HepG2 (cell line): ENCODE measurements at regions not wholly inside any gene's neighbourhood (a gene's known extent, or its start where the extent isn't known, plus 50 kb on each side); places are given as distances from the start of the nearest gene placed in this dataset.
"Not testable (repeated sequence)": the region's sequence is repeated elsewhere in the genome, so short reads cannot be mapped to it uniquely, and the experiment has no call there.

Experiments used
- ATAC-seq: fragments of 200-7000 bp; cut with Tn5 transposase; 3 replicates; pipeline ENCODE4 v1.9.1; 2020; ENCODE audit warnings: mild to moderate bottlenecking, moderate library complexity
- BruUV-seq: library from RNA; stranded (reverse); fragments of 400-500 nt; replicated peaks from 2 replicates; lab custom pipeline; 2021; lab: Mats Ljungman, UMichigan
- CTCF ChIA-PET: fragments of 300-600 bp; formaldehyde crosslinking; extraction: SDS; loops from one replicate; lab custom pipeline; 2021; ENCODE audit warnings: low total read pairs, inconsistent platforms, low intra/inter-chr PET ratio; lab: Yijun Ruan, JAX
- POLR2A ChIA-PET: fragments of 350-600 bp; sonication (Branson Sonifier 250); formaldehyde crosslinking; loops from one replicate; lab custom pipeline; 2020; ENCODE audit warnings: antibody characterized with exemption, inconsistent platforms; lab: Yijun Ruan, JAX
- DNase-seq: peaks from one replicate; pipeline ENCODE4 v3.0.0-alpha.2; 2015; ENCODE audit warnings: low spot score
- FAIRE-seq: peaks from 3 replicates; lab custom pipeline; 2011; peaks lifted over from hg19 to GRCh38; lab: Jason Lieb, UNC
- H2AFZ ChIP-seq: one replicate; pipeline ENCODE4 v1.6.1; 2011; ENCODE audit warnings: low read length, inconsistent platforms
- H3K27ac ChIP-seq: fragments of 300-600 bp; 3 replicates; pipeline ENCODE4 v1.8.0; 2011; ENCODE audit warnings: mixed run types, mild to moderate bottlenecking, mixed read lengths, low read length, inconsistent platforms; ENCODE audit not compliant: insufficient read depth; ENCODE audit errors: extremely low read length
- H3K27me3 ChIP-seq, 2 experiments: fragments of 200-600 bp in 1 of 2; 2 replicates in 1 of 2; 3 replicates in 1 of 2; pipeline versions ENCODE4 v1.6.0 to v1.8.0; 2011; ENCODE audit warnings: low read length in 2 of 2, mild to moderate bottlenecking in 2 of 2, moderate library complexity in 2 of 2, inconsistent platforms in 1 of 2; ENCODE audit not compliant: insufficient read depth in 2 of 2, control insufficient read depth in 1 of 2
- H3K36me3 ChIP-seq, 2 experiments: fragments of 200-600 bp in 1 of 2; replicated peaks in 1 of 2; 2 replicates in 1 of 2; 3 replicates in 1 of 2; pipeline versions ENCODE4 v1.5.1 to v1.8.0; 2011; ENCODE audit warnings: low read length in 2 of 2, inconsistent platforms in 1 of 2; ENCODE audit not compliant: insufficient read depth in 2 of 2, control insufficient read depth in 1 of 2
- H3K4me1 ChIP-seq: 2 replicates; pipeline ENCODE4 v1.5.1; 2012; ENCODE audit warnings: low read length, inconsistent platforms; ENCODE audit not compliant: insufficient read depth
- H3K4me2 ChIP-seq: 2 replicates; pipeline ENCODE4 v1.6.0; 2011; ENCODE audit warnings: low read depth, low read length, inconsistent platforms
- H3K4me3 ChIP-seq, 3 experiments: fragments of 200-600 bp in 1 of 3; sonication (generic), shearing (Covaris generic) in 1 of 3; replicated peaks in 1 of 3; 2 replicates each; pipeline ENCODE4 v1.5.1; 2011 to 2016; ENCODE audit warnings: low read length in 3 of 3, inconsistent platforms in 2 of 3, low read depth in 2 of 3, mild to moderate bottlenecking in 2 of 3, control low read depth in 1 of 3, mixed read lengths in 1 of 3; ENCODE audit not compliant: insufficient read depth in 1 of 3
- H3K79me2 ChIP-seq: one replicate; pipeline ENCODE4 v1.6.1; 2011; ENCODE audit warnings: low read length, inconsistent platforms; ENCODE audit not compliant: insufficient read depth
- H3K9ac ChIP-seq: 2 replicates; pipeline ENCODE4 v1.6.0; 2011; ENCODE audit warnings: mild to moderate bottlenecking, low read depth, low read length, inconsistent platforms; ENCODE audit not compliant: insufficient read depth
- H3K9me3 ChIP-seq: 2 replicates; pipeline ENCODE4 v1.5.1; 2012; ENCODE audit warnings: mild to moderate bottlenecking, low read length
- H4K20me1 ChIP-seq: 2 replicates; pipeline ENCODE4 v1.6.0; 2011; ENCODE audit warnings: inconsistent platforms, mild to moderate bottlenecking, low read length, moderate library complexity; ENCODE audit not compliant: insufficient read depth
- BATF2 ChIP-seq: sonication (generic); formaldehyde crosslinking; IDR thresholded peaks from 2 replicates; pipeline ENCODE4 v1.8.0; 2022; ENCODE audit warnings: mild to moderate bottlenecking, missing genetic modification reagents, moderate library complexity
- GPBP1L1 ChIP-seq: sonication (generic); formaldehyde crosslinking; IDR thresholded peaks from 2 replicates; pipeline ENCODE4 v1.5.0; 2020; ENCODE audit warnings: mild to moderate bottlenecking, missing genetic modification reagents
- MLLT10 ChIP-seq: sonication (generic); formaldehyde crosslinking; IDR thresholded peaks from 2 replicates; pipeline ENCODE4 v1.4.0; 2020; ENCODE audit warnings: missing genetic modification reagents
- MXD4 ChIP-seq: IDR thresholded peaks from 2 replicates; pipeline ENCODE4 v1.6.1; 2016; ENCODE audit warnings: mild to moderate bottlenecking, missing biosample characterization, missing genetic modification reagents
- MZF1 ChIP-seq: sonication (generic); formaldehyde crosslinking; IDR thresholded peaks from 2 replicates; pipeline ENCODE4 v1.8.1; 2023; ENCODE audit warnings: mild to moderate bottlenecking, missing genetic modification reagents, borderline replicate concordance
- NCOA5 ChIP-seq: sonication (generic); formaldehyde crosslinking; IDR thresholded peaks from 2 replicates; pipeline ENCODE4 v1.4.0; 2020; ENCODE audit warnings: missing genetic modification reagents
- PAWR ChIP-seq: sonication (generic); formaldehyde crosslinking; IDR thresholded peaks from 2 replicates; pipeline ENCODE4 v1.4.0; 2020; ENCODE audit warnings: missing genetic modification reagents, mild to moderate bottlenecking, borderline replicate concordance
- PHF21A ChIP-seq: sonication (generic); formaldehyde crosslinking; IDR thresholded peaks from 2 replicates; pipeline ENCODE4 v1.5.0; 2020; ENCODE audit warnings: mild to moderate bottlenecking, missing genetic modification reagents
- RBM22 ChIP-seq: fragments of 200-400 bp; formaldehyde crosslinking; optimal IDR thresholded peaks from 2 replicates; pipeline ENCODE3; 2017; ENCODE audit warnings: mild to moderate bottlenecking, low read length, moderate library complexity
- TFDP2 ChIP-seq: sonication (generic); formaldehyde crosslinking; IDR thresholded peaks from 2 replicates; pipeline ENCODE4 v1.4.0; 2020; ENCODE audit warnings: missing genetic modification reagents
- ZFP1 ChIP-seq: IDR thresholded peaks from 2 replicates; pipeline ENCODE4 v1.6.1; 2016
- ZNF34 ChIP-seq: sonication (generic); formaldehyde crosslinking; IDR thresholded peaks from 2 replicates; pipeline ENCODE4 v1.4.0; 2020; ENCODE audit warnings: mild to moderate bottlenecking, missing genetic modification reagents, borderline replicate concordance
- ZNF501 ChIP-seq: sonication (generic); formaldehyde crosslinking; IDR thresholded peaks from 2 replicates; pipeline ENCODE4 v1.5.1; 2020; ENCODE audit warnings: mild to moderate bottlenecking, moderate library complexity, missing genetic modification reagents
- ZNF567 ChIP-seq: sonication (generic); formaldehyde crosslinking; IDR thresholded peaks from 2 replicates; pipeline ENCODE4 v1.8.1; 2023; ENCODE audit warnings: mild to moderate bottlenecking, missing genetic modification reagents, borderline replicate concordance
- ZNF629 ChIP-seq: sonication (generic); formaldehyde crosslinking; conservative IDR thresholded peaks from 2 replicates; pipeline ENCODE4 v1.5.0; 2020; ENCODE audit warnings: missing genetic modification reagents
- WGBS: methylation state at CpG from one replicate; pipeline ENCODE4 v1.1.6; 2017; ENCODE audit warnings: low lambda C conversion rate; 5-methylcytosine and 5-hydroxymethylcytosine counted together
- in situ Hi-C: cut with HindIII; loops from 2 replicates; pipeline ENCODE4 v1.10.0; 2017; ENCODE audit warnings: low pct_unique_long_range_greater_than_20kb; ENCODE audit not compliant: extremely low pct_ligation_motif_present
- intact Hi-C: fragments of 100-400 bp; cut with micrococcal nuclease; formaldehyde crosslinking; loops from one replicate; pipeline ENCODE4 v1.10.0; 2022; ENCODE audit not compliant: unreplicated experiment

GRCh38 chr7:29647020-29647654 lies 83.5 kb downstream of the PRR15 start:
- H3K79me2 ChIP-seq: no peaks in the 10 kb centered on the region
- H3K4me3 ChIP-seq: no peak overlapping the region
- H3K4me1 ChIP-seq: no peaks in the 10 kb centered on the region
- no peaks in the 10 kb centered on the region for H3K27me3 ChIP-seq
- no TSS peak for BruUV-seq
- no peaks in the 10 kb centered on the region for H4K20me1 ChIP-seq
- FAIRE-seq: no peak
- TF ChIP-seq ZFP1: no peak
- no peak for TF ChIP-seq ZNF34 (CRISPR knock-in tag)
- TF ChIP-seq ZNF501 (CRISPR knock-in tag): no peak
- no peak for TF ChIP-seq NCOA5 (CRISPR knock-in tag)
- no peak for TF ChIP-seq BATF2 (CRISPR knock-in tag)
- TF ChIP-seq MZF1: no peak
- TF ChIP-seq ZNF567 (CRISPR knock-in tag): no peak
- no peak for TF ChIP-seq PHF21A
- TF ChIP-seq ZNF629 (CRISPR knock-in tag): no peak
- no peak for TF ChIP-seq PAWR (CRISPR knock-in tag)
- no peak for TF ChIP-seq GPBP1L1 (CRISPR knock-in tag)
- no peak for TF ChIP-seq RBM22
- TF ChIP-seq MLLT10: no peak
- TF ChIP-seq MXD4: no peak
- no peak for TF ChIP-seq TFDP2 (CRISPR knock-in tag)
- no peak overlapping the region for H2AFZ ChIP-seq
- intact Hi-C loops: no loop called here
- POLR2A ChIA-PET: no interaction called here
- no peak overlapping the region for H3K4me2 ChIP-seq
- CTCF ChIA-PET: no interaction called here
- H3K9me3 ChIP-seq: no peaks in the 10 kb centered on the region
- WGBS: 90% methylated on average over 4 of the region's 4 CpGs
- DNase-seq: no peak
- in situ Hi-C loops: no loop called here
- no peaks in the 10 kb centered on the region for H3K36me3 ChIP-seq
- ATAC-seq: no peak
- no peak overlapping the region for H3K27ac ChIP-seq
- H3K9ac ChIP-seq: no peak overlapping the region

GRCh38 chr7:29647691-29648210 lies 84.1 kb downstream of the PRR15 start:
- BruUV-seq, FAIRE-seq, POLR2A ChIA-PET, in situ Hi-C loops, H3K4me1 ChIP-seq, ATAC-seq, DNase-seq, H3K9me3 ChIP-seq, H3K36me3 ChIP-seq, H4K20me1 ChIP-seq, H2AFZ ChIP-seq, H3K27ac ChIP-seq, intact Hi-C loops, H3K4me3 ChIP-seq, H3K4me2 ChIP-seq, H3K27me3 ChIP-seq, H3K9ac ChIP-seq, CTCF ChIA-PET, H3K79me2 ChIP-seq: not testable (repeated sequence)
- WGBS: 82% methylated on average over 5 of the region's 5 CpGs
